GM12875 (cell line): ENCODE measurements at regions not wholly inside any gene's neighbourhood (a gene's known extent, or its start where the extent isn't known, plus 50 kb on each side); places are given as distances from the start of the nearest gene placed in this dataset.
A peak's percentile ranks its signal among the peaks of the same experiment; 100 is the strongest.

Experiments used
- H3K4me3 ChIP-seq: one replicate; pipeline ENCODE4 v1.5.1; 2011; ENCODE audit warnings: low read depth, low read length, control low read depth
- TF ChIP-seq, protein P1 (sequence below): IDR thresholded peaks from 2 replicates; pipeline ENCODE4 v1.5.1; 2011; ENCODE audit warnings: low read depth, mild to moderate bottlenecking, control low read depth, inconsistent platforms, low read length, moderate library complexity, borderline replicate concordance; ENCODE audit not compliant: insufficient read depth

DNA sequence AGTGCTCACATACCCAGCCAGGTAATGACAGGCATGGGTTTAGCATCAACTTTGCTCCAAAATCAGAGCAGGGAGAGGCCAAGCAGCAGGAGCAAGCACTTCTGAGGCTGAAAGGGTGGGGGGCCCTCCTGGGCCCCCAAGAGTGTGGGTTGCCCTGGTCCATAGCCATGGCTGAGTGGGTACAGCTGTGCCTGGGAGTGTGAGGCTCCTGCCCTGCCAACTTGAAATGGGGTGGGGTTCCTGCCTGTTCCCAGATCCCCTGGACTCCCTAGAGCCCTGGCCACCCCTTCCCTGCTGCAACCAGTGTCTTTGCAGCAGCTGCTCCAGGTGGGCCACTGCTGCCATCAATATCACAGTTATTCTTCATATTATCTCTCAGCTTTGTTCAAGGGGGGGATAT is 1224.2 kb upstream of the GJE1 start:
- TF ChIP-seq, protein P1, sequence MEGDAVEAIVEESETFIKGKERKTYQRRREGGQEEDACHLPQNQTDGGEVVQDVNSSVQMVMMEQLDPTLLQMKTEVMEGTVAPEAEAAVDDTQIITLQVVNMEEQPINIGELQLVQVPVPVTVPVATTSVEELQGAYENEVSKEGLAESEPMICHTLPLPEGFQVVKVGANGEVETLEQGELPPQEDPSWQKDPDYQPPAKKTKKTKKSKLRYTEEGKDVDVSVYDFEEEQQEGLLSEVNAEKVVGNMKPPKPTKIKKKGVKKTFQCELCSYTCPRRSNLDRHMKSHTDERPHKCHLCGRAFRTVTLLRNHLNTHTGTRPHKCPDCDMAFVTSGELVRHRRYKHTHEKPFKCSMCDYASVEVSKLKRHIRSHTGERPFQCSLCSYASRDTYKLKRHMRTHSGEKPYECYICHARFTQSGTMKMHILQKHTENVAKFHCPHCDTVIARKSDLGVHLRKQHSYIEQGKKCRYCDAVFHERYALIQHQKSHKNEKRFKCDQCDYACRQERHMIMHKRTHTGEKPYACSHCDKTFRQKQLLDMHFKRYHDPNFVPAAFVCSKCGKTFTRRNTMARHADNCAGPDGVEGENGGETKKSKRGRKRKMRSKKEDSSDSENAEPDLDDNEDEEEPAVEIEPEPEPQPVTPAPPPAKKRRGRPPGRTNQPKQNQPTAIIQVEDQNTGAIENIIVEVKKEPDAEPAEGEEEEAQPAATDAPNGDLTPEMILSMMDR: no peak
- no peak overlapping the region for H3K4me3 ChIP-seq

DNA sequence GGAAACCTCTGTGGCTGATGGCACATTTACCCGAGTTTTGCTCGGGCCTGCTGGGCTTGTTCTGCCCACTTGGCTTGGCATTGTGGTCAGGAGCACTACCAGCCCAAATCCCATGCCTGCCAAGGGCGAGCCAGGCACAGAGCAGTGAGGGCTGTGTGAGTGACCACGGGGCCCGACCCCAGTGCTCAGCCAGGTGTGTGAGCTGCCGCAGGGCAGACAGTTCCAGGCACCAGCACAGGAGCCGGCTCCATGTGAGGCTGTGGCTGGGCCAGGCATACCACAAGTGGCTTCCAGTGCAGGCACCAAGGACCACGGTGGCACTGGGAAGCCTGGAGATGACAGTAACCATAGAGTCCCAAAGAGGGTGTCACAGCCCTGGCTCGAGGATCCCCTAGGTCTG is 1225.5 kb upstream of the GJE1 start:
- TF ChIP-seq, protein P1: no peak
- no peak overlapping the region for H3K4me3 ChIP-seq

DNA sequence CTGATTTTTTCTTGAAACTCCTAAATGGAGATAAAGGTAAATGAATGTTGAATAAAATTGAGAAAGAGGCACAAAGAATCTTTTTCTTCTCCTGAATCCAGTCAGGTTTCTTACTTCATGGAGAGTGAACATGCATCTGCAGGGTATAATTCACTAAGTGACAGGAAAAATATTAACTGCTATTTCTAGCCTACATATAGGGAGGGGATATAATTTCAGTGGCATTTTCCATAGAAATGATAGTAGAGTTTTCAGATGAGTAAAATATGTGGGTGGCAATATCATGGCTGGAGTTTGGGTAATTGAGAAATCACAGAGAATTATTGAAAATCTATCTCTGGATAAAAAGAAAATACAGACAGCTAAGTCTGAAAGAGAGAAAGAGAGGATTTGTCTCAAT is 1227.0 kb upstream of the GJE1 start:
- no peak overlapping the region for H3K4me3 ChIP-seq
- TF ChIP-seq, protein P1: no peak

DNA sequence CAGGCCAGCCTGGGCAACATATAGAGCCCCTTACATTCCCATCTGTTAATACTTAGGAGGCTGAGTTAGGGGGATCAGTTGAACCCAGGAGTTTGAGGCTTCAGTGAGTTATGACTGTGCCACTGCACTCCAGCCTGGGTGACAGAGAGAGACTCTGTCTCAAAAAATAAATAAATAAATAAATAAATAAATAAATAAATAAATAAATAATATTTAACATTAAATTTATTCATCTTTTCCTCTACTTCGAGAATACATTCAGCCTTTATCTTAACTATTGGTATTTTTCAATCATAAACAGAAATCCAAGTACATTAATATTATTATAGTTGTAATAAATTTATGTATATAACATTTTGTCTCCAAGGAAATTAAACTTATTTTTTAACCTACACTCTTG is 1227.7 kb upstream of the GJE1 start:
- H3K4me3 ChIP-seq: no peak overlapping the region
- TF ChIP-seq, protein P1: no peak

DNA sequence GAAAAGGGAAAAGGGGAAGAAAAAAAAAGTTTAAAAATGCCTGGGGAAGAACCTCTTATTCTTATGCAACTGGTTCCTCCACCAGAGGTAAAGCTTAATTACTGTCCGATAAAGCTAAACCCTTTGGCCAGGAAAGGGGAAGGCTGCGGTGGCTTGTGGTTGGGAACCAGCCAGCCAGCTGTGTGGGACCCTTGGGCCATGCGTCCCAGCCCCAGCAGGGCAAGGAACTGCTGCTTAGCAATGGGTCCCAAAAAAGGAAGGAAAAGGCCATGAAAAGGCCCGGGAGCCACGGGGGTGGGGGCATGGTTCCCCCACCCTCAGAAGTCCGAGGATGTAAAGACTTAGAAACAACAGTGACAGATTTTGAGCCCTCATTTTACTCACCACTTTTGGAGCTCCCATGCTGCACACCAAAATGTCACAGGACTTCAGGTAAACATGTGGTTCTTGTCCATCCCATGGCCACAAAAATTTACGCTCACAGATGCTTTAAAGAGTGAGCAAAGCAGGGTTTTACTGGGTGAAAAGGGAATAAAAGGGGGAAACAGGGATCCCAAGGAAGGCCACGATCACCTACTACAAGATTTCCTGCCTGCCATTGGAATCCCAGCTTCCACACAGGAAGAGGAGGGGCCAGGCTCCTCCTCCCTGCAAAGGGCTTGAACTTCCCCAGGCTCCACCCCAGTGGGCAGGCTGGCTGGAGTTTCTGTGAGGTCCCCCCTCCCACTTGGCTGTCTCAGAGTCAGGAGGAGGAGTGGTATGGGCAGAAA is 1234.7 kb upstream of the GJE1 start:
- TF ChIP-seq, protein P1: no peak
- peak overlapping the region; percentile 2 for H3K4me3 ChIP-seq

DNA sequence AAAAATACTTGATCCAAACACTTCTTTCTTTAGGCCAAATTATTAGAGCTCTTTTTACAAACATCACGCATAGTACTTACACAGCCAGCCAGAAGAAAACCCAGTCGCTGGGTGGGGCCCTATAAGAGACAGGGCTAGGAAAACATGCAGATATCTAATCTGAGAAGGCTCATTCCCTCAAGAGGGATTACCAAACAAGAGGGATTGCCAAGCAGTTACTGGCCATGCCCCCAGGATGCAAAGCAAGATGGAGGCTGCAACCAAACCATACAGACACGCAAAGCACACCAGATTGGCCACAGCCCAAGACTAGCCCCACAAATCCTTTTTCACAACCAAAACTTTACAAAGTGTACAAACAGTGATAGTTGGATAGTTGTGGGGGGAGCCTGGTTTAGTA is 1235.4 kb upstream of the GJE1 start:
- no peak overlapping the region for H3K4me3 ChIP-seq
- TF ChIP-seq, protein P1: no peak

DNA sequence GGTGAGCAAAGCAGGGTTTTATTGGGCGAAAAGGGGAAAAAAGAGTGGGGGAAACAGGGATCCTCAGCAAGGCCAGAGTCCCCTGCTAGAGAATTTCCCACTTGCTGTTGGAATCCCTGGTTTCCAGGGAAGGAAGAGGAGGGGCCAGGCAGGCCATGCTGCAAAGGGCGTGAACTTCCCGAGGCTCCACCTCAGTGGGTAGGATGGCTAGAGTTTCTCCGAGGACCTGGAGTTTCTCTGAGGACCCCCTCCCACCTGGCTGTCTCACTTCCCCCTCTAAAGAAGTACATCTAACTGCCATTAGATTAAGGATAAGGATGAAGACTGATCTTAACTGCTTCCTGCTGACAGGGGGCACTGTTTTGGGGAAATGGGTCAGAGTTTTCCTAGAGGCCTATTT is 1239.3 kb upstream of the GJE1 start:
- H3K4me3 ChIP-seq: no peak overlapping the region
- TF ChIP-seq, protein P1: no peak
